ENCODE measurements at regions not wholly inside any gene's neighbourhood (a gene's known extent, or its start where the extent isn't known, plus 50 kb on each side); places are given as distances from the start of the nearest gene placed in this dataset.

DNA sequence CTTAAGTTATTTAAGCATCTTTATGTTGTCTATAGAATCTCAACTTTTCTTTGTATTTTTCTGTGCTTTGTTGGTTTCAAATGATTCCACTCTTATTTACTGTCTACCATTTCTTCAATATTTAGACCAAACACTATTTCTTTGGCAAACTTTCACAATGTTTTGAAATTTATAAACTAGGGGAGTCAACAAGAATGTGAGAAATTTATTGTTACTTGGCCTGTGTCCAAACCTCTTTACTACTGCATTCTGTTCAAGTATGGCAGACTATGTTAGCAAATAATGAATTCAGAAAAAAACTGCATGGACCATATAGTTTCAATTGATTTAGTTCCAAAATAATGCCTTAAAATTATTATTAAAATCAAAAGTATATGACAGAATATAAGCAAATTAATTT is 470.2 kb downstream of the FBXO15 start:
- H3K23me2 ChIP-seq (ENCODE audit: insufficient read length, low read depth, low read length, poor library complexity, severe bottlenecking): no peaks in the 10 kb centered on the region
- no peak overlapping the region for H2BK15ac ChIP-seq (ENCODE audit: low read depth, low read length)
- H2BK120ac ChIP-seq (ENCODE audit: low read depth, low read length, poor library complexity, severe bottlenecking): no peak overlapping the region
- no peak overlapping the region for H4K91ac ChIP-seq (ENCODE audit: insufficient read length, low read depth, low read length)
- no peaks in the 10 kb centered on the region for H3K9me3 ChIP-seq (ENCODE audit: control insufficient read depth, low read depth, low read length)
- H2BK5ac ChIP-seq (ENCODE audit: insufficient read length, low read length): no peak overlapping the region
- H3K23ac ChIP-seq (ENCODE audit: insufficient read length, low read depth, low read length): no peak overlapping the region
- no peaks in the 10 kb centered on the region for H3K27me3 ChIP-seq (ENCODE audit: insufficient read depth, low read length)
- H3K27ac ChIP-seq (ENCODE audit: insufficient read length, low read depth, low read length): no peak overlapping the region
- no peak overlapping the region for H3K14ac ChIP-seq (ENCODE audit: insufficient read depth, low read length)
- Mint-ChIP-seq H3K27me3 (ENCODE audit: low read depth) (no peaks in the 10 kb centered on the region), H3K36me3 (ENCODE audit: insufficient read depth in 1 of 3, low read depth in 3 of 3) (no peaks in the 10 kb centered on the region), H3K27ac (no peak overlapping the region), H3K4me1 (no peaks in the 10 kb centered on the region), H3K9me3 (no peaks in the 10 kb centered on the region), H3K4me3 (no peak overlapping the region)
- DNase-seq: no peak
- H3K4me1 ChIP-seq (ENCODE audit: insufficient read depth, low read length): no peaks in the 10 kb centered on the region; the same call in 1 of the 2 replicates
- H3T11ph ChIP-seq (ENCODE audit: low read length): no peak overlapping the region
- no peak overlapping the region for H3K9ac ChIP-seq (ENCODE audit: extremely low read depth, insufficient read length, low read length)
- no peaks in the 10 kb centered on the region for H4K20me1 ChIP-seq (ENCODE audit: control insufficient read depth, insufficient read depth, insufficient read length)
- H2AK5ac ChIP-seq (ENCODE audit: insufficient read length, low read length): no peak overlapping the region
- no peaks in the 10 kb centered on the region for H3K79me1 ChIP-seq (ENCODE audit: insufficient read depth, low read depth, low read length, poor library complexity, severe bottlenecking)
- H3K4ac ChIP-seq (ENCODE audit: low read depth, low read length): no peak overlapping the region
- H3K18ac ChIP-seq (ENCODE audit: insufficient read length, low read depth, low read length): no peak overlapping the region
- H3K56ac ChIP-seq (ENCODE audit: insufficient read length, low read depth, low read length): no peak overlapping the region
- no peak overlapping the region for H3K4me2 ChIP-seq (ENCODE audit: insufficient read depth, insufficient read length, low read length)
- no peak overlapping the region for H2BK12ac ChIP-seq (ENCODE audit: insufficient read length, low read depth, low read length)
- no peak overlapping the region for H4K5ac ChIP-seq (ENCODE audit: insufficient read length, low read depth, low read length)
- no peak overlapping the region for H2AFZ ChIP-seq (ENCODE audit: low read length)
- no peak overlapping the region for H4K8ac ChIP-seq (replicated peaks; ENCODE audit: insufficient read length, low read depth, low read length)
- H3K79me2 ChIP-seq (ENCODE audit: insufficient read depth, low read length): no peaks in the 10 kb centered on the region
- no peak overlapping the region for H2BK20ac ChIP-seq (ENCODE audit: low read depth, low read length, poor library complexity, severe bottlenecking)
- TF ChIP-seq CTCF (conservative IDR thresholded peaks at IDR 0.05): no peak

All from H9 (cell line).